ENCODE measurements at regions not wholly inside any gene's neighbourhood (a gene's known extent, or its start where the extent isn't known, plus 50 kb on each side); places are given as distances from the start of the nearest gene placed in this dataset.

DNA sequence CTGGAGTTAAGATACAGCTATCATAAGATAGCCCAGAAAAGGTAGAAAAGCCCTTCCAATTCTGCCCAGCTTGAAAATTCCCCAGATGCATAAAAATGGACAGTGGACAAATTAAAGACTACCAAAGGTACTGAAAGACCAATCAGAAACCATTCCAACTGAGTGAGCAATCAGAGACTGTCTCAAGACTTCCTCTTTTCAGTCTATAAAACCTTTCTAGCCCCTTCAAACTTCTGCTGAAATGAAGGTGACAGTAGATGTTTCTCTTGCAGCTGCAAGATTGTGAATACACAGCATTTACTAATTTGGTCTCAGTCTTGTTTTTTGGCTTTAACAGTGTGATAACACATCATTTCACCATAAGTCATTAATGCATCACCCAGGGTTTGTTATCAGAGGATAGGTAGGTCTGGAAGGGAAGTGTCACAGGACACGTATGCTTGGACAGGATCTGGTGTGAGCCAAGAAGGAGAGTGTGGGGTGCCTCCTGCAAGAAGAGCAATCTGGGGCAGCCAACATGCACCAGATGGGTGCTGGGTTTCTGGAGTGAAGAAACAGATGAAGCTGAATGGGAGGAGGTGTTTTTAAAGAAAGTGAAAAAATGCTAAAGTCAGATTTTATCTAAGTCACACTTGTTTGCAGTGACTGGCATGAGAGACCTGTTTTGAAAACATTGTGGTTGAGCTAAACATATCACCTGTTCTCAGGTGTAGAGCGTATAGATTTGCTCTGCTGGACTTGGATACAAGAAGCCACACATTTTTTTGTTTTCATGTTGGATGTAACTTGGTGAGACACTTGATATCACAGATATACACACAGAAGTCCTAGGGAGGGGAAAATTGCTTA, 75.3 kb upstream of the DDX18 start:
- no peaks in the 10 kb centered on the region for H3K9me3 ChIP-seq
- intact Hi-C loops (cut with DNase I, micrococcal nuclease): no loop called here
- TF ChIP-seq, protein P1, sequence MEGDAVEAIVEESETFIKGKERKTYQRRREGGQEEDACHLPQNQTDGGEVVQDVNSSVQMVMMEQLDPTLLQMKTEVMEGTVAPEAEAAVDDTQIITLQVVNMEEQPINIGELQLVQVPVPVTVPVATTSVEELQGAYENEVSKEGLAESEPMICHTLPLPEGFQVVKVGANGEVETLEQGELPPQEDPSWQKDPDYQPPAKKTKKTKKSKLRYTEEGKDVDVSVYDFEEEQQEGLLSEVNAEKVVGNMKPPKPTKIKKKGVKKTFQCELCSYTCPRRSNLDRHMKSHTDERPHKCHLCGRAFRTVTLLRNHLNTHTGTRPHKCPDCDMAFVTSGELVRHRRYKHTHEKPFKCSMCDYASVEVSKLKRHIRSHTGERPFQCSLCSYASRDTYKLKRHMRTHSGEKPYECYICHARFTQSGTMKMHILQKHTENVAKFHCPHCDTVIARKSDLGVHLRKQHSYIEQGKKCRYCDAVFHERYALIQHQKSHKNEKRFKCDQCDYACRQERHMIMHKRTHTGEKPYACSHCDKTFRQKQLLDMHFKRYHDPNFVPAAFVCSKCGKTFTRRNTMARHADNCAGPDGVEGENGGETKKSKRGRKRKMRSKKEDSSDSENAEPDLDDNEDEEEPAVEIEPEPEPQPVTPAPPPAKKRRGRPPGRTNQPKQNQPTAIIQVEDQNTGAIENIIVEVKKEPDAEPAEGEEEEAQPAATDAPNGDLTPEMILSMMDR (IDR thresholded peaks at IDR 0.05): no peak
- H3K4me3 ChIP-seq: no peak overlapping the region
- no peak for ATAC-seq
- no peaks in the 10 kb centered on the region for H3K4me1 ChIP-seq (ENCODE audit: low read depth)
- no peaks in the 10 kb centered on the region for H3K36me3 ChIP-seq (ENCODE audit: low read depth)
- DNase-seq: no peak

DNA sequence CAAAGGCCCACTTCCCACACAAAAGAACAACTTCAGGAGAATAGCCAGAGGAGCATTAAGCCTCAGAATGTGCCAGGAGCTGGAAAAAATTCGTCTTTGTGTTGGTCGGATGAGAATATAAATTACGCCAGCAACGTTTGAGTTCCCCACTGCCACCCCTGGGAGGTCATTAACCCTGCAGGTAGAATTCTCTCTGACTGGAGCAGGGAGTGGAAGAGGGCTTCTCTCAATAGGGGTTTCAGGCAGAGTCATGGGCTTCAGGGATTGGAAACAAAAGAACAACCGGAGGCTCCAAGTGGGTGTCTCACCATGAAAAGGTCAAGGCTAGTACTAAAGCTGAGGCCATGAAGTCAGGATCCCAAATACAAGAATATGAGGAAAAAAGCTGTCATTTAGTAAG, 69.0 kb upstream of the DDX18 start:
- Histone ChIP-seq H3K4me3 (no peak overlapping the region), H3K9me3 (no peaks in the 10 kb centered on the region), H3K4me1 (ENCODE audit: low read depth) (no peaks in the 10 kb centered on the region), H3K36me3 (ENCODE audit: low read depth) (no peaks in the 10 kb centered on the region)
- TF ChIP-seq, protein P1 (IDR thresholded peaks at IDR 0.05): no peak
- ATAC-seq (no peak), DNase-seq (no peak)
- intact Hi-C loops (cut with DNase I, micrococcal nuclease): no loop called here

DNA sequence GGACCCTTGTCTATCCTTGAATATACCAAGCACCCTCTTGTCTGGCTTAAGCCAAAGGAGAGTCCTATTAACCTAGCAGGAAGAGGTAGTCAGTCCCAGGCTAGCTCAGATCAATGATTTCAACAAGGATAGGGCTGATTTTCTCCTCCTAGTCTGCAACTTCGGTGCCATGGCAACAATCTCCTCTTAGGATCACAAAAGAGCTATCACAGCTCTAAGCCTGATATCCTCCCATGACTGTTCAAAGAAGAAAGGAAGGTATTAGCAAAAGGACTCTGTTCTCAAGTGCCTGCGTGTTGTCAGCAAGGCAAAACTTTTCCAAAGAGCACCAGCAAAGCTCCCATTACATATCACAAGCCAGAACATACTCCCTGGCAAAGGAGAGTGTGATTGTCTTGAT, 58.7 kb upstream of the DDX18 start:
- H3K4me3 ChIP-seq: no peak overlapping the region
- ATAC-seq (no peak), DNase-seq (no peak)
- H3K36me3 ChIP-seq (ENCODE audit: low read depth): no peaks in the 10 kb centered on the region
- no peaks in the 10 kb centered on the region for H3K9me3 ChIP-seq
- intact Hi-C loops (cut with DNase I, micrococcal nuclease): no loop called here
- TF ChIP-seq, protein P1 (IDR thresholded peaks at IDR 0.05): no peak
- H3K4me1 ChIP-seq (ENCODE audit: low read depth): no peaks in the 10 kb centered on the region

DNA sequence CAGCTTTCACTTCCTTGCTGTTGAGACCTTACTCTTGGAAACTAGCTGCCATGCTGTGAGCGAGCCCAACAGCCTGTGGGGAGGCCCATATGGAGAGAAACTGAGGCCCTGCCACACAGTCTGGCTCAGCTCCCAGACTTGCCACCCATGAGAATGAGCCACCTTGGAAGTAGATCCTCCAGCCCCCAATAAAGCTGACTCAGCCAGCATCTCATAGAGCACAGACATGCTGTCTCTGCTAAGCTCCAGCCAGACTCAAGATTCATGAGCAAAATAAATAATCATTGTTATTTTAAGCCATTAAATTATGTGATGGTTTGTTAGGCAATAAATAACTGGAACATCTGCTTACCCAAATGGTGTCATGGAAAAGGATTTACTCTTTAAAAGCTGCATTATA, 53.6 kb upstream of the DDX18 start:
- no peak overlapping the region for H3K4me3 ChIP-seq
- TF ChIP-seq, protein P1 (IDR thresholded peaks at IDR 0.05): no peak
- DNase-seq (no peak), ATAC-seq (no peak)
- intact Hi-C loops (cut with DNase I, micrococcal nuclease): no loop called here
- no peaks in the 10 kb centered on the region for H3K36me3 ChIP-seq (ENCODE audit: low read depth)
- H3K9me3 ChIP-seq: no peaks in the 10 kb centered on the region
- no peaks in the 10 kb centered on the region for H3K4me1 ChIP-seq (ENCODE audit: low read depth)

DNA sequence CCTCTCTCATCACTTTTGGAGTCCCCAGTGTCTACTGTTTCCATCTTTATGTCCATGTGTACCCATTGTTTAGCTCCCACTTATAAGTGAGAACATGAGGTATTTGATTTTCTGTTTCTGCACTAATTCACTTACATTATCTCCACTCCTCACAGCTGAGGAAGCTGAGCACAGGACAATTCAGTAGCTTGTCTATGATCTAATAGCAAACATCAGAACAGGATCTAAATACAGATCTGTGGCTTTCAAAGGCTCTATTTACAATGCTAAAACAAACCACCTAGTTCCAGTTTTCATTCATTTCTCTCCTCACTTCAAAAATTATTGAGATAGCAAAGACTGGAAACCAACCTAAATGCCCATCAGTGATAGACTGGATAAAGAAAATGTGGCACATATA, 52.0 kb upstream of the DDX18 start:
- TF ChIP-seq, protein P1 (IDR thresholded peaks at IDR 0.05): no peak
- intact Hi-C loops (cut with DNase I, micrococcal nuclease): no loop called here
- Histone ChIP-seq H3K9me3 (no peaks in the 10 kb centered on the region), H3K4me3 (no peak overlapping the region), H3K4me1 (ENCODE audit: low read depth) (no peaks in the 10 kb centered on the region), H3K36me3 (ENCODE audit: low read depth) (no peaks in the 10 kb centered on the region)
- DNase-seq (no peak), ATAC-seq (no peak)
